ENCODE measurements at regions not wholly inside any gene's neighbourhood (a gene's known extent, or its start where the extent isn't known, plus 50 kb on each side); places are given as distances from the start of the nearest gene placed in this dataset.

GRCh38 chr9:104980039-104980654, 52.2 kb upstream of the ABCA1 start:
- in situ Hi-C loops (cut with HindIII; ENCODE audit: low sequenced_read_pairs), result no loop called here
- no peak overlapping the region for H3K4me3 ChIP-seq (ENCODE audit: low read depth, low read length)
- TF ChIP-seq CTCF (IDR thresholded peaks at IDR 0.05; ENCODE audit: low read depth, low read length), result no peak
- DNase-seq (ENCODE audit: low read depth, low spot score), result peak; percentile 33

GRCh38 chr9:104981543-104982129, 53.7 kb upstream of the ABCA1 start:
- in situ Hi-C loops (cut with HindIII; ENCODE audit: low sequenced_read_pairs), result no loop called here
- H3K4me3 ChIP-seq (ENCODE audit: low read depth, low read length), result no peak overlapping the region
- DNase-seq (ENCODE audit: low read depth, low spot score), result no peak
- TF ChIP-seq CTCF (IDR thresholded peaks at IDR 0.05; ENCODE audit: low read depth, low read length), result no peak

- in situ Hi-C loops (cut with HindIII; ENCODE audit: low sequenced_read_pairs), result no loop called here
- no peak overlapping the region for H3K4me3 ChIP-seq (ENCODE audit: low read depth, low read length)
- no peak for TF ChIP-seq CTCF (IDR thresholded peaks at IDR 0.05; ENCODE audit: low read depth, low read length)
- no peak for DNase-seq (ENCODE audit: low read depth, low spot score)
Observed at GRCh38 chr9:104982543-104982942, 54.6 kb upstream of the ABCA1 start.

- in situ Hi-C loops (cut with HindIII; ENCODE audit: low sequenced_read_pairs), result no loop called here
- no peak overlapping the region for H3K4me3 ChIP-seq (ENCODE audit: low read depth, low read length)
- DNase-seq (ENCODE audit: low read depth, low spot score), result no peak
- no peak for TF ChIP-seq CTCF (IDR thresholded peaks at IDR 0.05; ENCODE audit: low read depth, low read length)
Observed at GRCh38 chr9:104983491-104983890, 55.5 kb upstream of the ABCA1 start.

- DNase-seq (ENCODE audit: low read depth, low spot score), result no peak
- H3K4me3 ChIP-seq (ENCODE audit: low read depth, low read length), result no peak overlapping the region
- TF ChIP-seq CTCF (IDR thresholded peaks at IDR 0.05; ENCODE audit: low read depth, low read length), result no peak
- in situ Hi-C loops (cut with HindIII; ENCODE audit: low sequenced_read_pairs), result no loop called here
Observed at GRCh38 chr9:104984121-104984520, 56.2 kb upstream of the ABCA1 start.

- TF ChIP-seq CTCF (IDR thresholded peaks at IDR 0.05; ENCODE audit: low read depth, low read length), result no peak
- H3K4me3 ChIP-seq (ENCODE audit: low read depth, low read length), result no peak overlapping the region
- no peak for DNase-seq (ENCODE audit: low read depth, low spot score)
- in situ Hi-C loops (cut with HindIII; ENCODE audit: low sequenced_read_pairs), result no loop called here
Observed at GRCh38 chr9:104984542-104984941, 56.6 kb upstream of the ABCA1 start.

All from astrocyte of the spinal cord (primary cell).